ENCODE measurements at regions not wholly inside any gene's neighbourhood (a gene's known extent, or its start where the extent isn't known, plus 50 kb on each side); places are given as distances from the start of the nearest gene placed in this dataset.

DNA sequence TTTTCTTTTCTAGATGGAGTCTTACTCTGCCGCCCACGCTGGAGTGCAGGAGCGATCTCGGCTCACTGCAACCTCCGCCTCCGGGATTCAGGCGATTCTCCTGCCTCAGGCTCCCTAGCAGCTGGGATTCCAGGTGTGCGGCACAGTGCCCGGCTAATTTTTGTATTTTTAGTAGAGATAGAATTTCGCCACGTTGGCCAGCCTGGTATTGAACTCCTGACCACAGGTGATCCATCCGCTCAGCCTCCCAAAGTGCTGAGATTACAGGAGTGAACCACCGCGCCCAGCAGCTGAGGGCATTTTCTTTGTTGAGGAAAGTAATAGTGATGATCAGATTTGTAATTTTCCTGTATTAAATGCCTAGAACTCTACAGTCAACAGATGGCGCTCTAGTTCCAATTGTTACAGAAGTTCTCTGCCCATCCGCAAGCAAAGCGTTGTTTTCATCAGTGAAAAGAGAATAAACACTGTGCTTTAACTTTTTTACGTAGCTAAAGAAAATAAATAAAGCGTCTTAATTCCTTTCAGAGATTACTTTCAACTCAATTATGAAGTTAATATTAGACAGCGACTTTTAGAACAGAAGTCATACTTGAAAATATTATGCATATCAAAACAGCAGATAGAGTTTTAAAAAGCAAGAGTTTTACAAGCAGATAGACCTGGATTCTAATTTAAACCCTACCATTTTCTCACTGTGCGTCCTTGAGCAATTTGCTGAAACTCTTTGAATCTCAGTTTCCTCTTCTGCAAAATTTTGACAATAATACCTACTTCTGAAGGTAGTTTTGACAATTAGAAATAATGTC is 335.1 kb downstream of the DUSP6 start:
- H3K4me3 ChIP-seq, result peak overlapping the region; percentile 17; the same call in 1 of the 2 replicates
- TF ChIP-seq EZH2 (IDR thresholded peaks at IDR 0.05; ENCODE audit: low read depth), result no peak
- TF ChIP-seq, protein P1, sequence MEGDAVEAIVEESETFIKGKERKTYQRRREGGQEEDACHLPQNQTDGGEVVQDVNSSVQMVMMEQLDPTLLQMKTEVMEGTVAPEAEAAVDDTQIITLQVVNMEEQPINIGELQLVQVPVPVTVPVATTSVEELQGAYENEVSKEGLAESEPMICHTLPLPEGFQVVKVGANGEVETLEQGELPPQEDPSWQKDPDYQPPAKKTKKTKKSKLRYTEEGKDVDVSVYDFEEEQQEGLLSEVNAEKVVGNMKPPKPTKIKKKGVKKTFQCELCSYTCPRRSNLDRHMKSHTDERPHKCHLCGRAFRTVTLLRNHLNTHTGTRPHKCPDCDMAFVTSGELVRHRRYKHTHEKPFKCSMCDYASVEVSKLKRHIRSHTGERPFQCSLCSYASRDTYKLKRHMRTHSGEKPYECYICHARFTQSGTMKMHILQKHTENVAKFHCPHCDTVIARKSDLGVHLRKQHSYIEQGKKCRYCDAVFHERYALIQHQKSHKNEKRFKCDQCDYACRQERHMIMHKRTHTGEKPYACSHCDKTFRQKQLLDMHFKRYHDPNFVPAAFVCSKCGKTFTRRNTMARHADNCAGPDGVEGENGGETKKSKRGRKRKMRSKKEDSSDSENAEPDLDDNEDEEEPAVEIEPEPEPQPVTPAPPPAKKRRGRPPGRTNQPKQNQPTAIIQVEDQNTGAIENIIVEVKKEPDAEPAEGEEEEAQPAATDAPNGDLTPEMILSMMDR (conservative IDR thresholded peaks at IDR 0.05), result peak; percentile 85
- H3K4me1 ChIP-seq (replicated peaks; ENCODE audit: insufficient read depth), result peaks cover 10% of the 10 kb centered on the region; the same call in 1 of the 2 replicates
- intact Hi-C loops (cut with micrococcal nuclease; ENCODE audit: unreplicated experiment), result loop anchor here (1.0 to 5.0 kb wide), 4 partner anchors 863 to 1920 kb away; partner anchors contain the start of genes CEP290 and TMTC3
- no peak overlapping the region for H3K27ac ChIP-seq
- ChIA-PET POLR2A (ENCODE audit: unreplicated experiment) (no interaction called here), CTCF (interaction anchor here (0.6 to 0.7 kb wide), 3 partner anchors 359 to 445 kb away, joined by 3 to 4 read pairs (median 3); no protein-coding TSS in a partner anchor)
- H3K9me3 ChIP-seq (ENCODE audit: insufficient read depth, low read depth), result no peaks in the 10 kb centered on the region
- no peaks in the 10 kb centered on the region for H3K27me3 ChIP-seq (ENCODE audit: insufficient read depth, low read depth)
- no peaks in the 10 kb centered on the region for H3K9me2 ChIP-seq (ENCODE audit: insufficient read depth)
- no peaks in the 10 kb centered on the region for H4K20me1 ChIP-seq (ENCODE audit: insufficient read depth)
- peak; percentile 31 to 37 for DNase-seq
- peak overlapping the region; percentile 55 for H2AFZ ChIP-seq
- no peaks in the 10 kb centered on the region for H3K79me2 ChIP-seq (ENCODE audit: low read depth)
- H3K36me3 ChIP-seq (ENCODE audit: low read depth), result no peaks in the 10 kb centered on the region
- peak overlapping the region; percentile 68 for H3K4me2 ChIP-seq
- no TSS peak for BruUV-seq (replicated peaks)
- H3F3A ChIP-seq (ENCODE audit: insufficient read depth, low read depth), result no peaks in the 10 kb centered on the region

DNA sequence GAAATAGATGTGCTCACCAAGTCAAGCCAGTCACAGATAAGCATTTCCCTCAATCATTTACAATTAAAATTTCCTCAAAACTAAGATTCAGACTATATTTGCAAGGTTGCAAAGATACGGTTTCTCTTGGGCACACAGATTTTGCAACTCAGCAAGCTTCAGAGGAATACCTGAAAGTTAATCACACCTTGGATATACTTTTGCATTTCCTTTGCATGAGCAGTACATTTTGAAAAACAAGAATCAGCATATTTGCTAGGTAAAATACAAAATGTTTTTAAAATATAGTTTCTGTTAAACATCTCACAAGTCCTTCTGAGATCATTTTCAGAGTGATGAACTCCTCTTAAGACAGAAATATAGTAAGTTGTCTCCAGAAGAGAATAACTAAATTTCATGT is 336.9 kb downstream of the DUSP6 start:
- H3K27ac ChIP-seq, result no peak overlapping the region
- H3F3A ChIP-seq (ENCODE audit: insufficient read depth, low read depth), result no peaks in the 10 kb centered on the region
- H4K20me1 ChIP-seq (ENCODE audit: insufficient read depth), result no peaks in the 10 kb centered on the region
- ChIA-PET POLR2A (ENCODE audit: unreplicated experiment) (no interaction called here), CTCF (no interaction called here)
- no peak overlapping the region for H3K4me3 ChIP-seq
- intact Hi-C loops (cut with micrococcal nuclease; ENCODE audit: unreplicated experiment), result loop anchor here (5.0 kb wide), 2 partner anchors 873 to 1922 kb away; partner anchors contain the start of genes CEP290 and TMTC3
- no peaks in the 10 kb centered on the region for H3K36me3 ChIP-seq (ENCODE audit: low read depth)
- peaks cover 10% of the 10 kb centered on the region; the same call in 1 of the 2 replicates for H3K4me1 ChIP-seq (replicated peaks; ENCODE audit: insufficient read depth)
- H2AFZ ChIP-seq, result no peak overlapping the region
- BruUV-seq (replicated peaks), result no TSS peak
- H3K9me3 ChIP-seq (ENCODE audit: insufficient read depth, low read depth), result no peaks in the 10 kb centered on the region
- H3K79me2 ChIP-seq (ENCODE audit: low read depth), result no peaks in the 10 kb centered on the region
- DNase-seq, result no peak
- H3K27me3 ChIP-seq (ENCODE audit: insufficient read depth, low read depth), result no peaks in the 10 kb centered on the region
- TF ChIP-seq, protein P1 (conservative IDR thresholded peaks at IDR 0.05), result no peak
- TF ChIP-seq EZH2 (IDR thresholded peaks at IDR 0.05; ENCODE audit: low read depth), result no peak
- H3K4me2 ChIP-seq, result no peak overlapping the region
- H3K9me2 ChIP-seq (ENCODE audit: insufficient read depth), result no peaks in the 10 kb centered on the region

DNA sequence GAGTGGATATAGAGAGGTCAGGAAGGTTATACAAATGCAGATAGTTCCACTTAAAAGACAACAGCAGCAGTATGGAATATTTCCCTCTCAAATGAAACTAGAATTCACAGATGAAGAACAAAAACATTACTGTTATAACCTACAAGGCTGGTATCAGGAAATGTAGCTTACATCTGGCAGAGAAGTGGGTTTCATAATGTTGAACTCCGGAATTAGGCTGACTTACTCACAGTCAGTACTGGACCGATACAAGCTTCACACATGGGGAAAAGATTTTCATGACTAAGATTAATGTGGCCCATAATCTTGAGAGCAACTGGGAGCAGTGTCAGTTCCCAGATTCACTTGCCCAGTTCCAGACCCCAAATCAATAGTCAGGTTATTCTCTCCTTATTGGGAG is 353.9 kb downstream of the DUSP6 start:
- H3K9me3 ChIP-seq (ENCODE audit: insufficient read depth, low read depth), result no peaks in the 10 kb centered on the region
- CTCF ChIA-PET, result no interaction called here
- H2AFZ ChIP-seq, result no peak overlapping the region
- H3K27ac ChIP-seq, result no peak overlapping the region
- H3K79me2 ChIP-seq (ENCODE audit: low read depth), result no peaks in the 10 kb centered on the region
- no peaks in the 10 kb centered on the region for H3F3A ChIP-seq (ENCODE audit: insufficient read depth, low read depth)
- no peaks in the 10 kb centered on the region for H4K20me1 ChIP-seq (ENCODE audit: insufficient read depth)
- 0 out of 2 replicates have a peak, but pooled peaks cover 3% of the 10 kb centered on the region for H3K9me2 ChIP-seq (ENCODE audit: insufficient read depth)
- no peak overlapping the region for H3K4me3 ChIP-seq
- no peak overlapping the region for H3K4me2 ChIP-seq
- no peak for TF ChIP-seq EZH2 (IDR thresholded peaks at IDR 0.05; ENCODE audit: low read depth)
- TF ChIP-seq, protein P1 (conservative IDR thresholded peaks at IDR 0.05), result no peak
- no peaks in the 10 kb centered on the region for H3K4me1 ChIP-seq (replicated peaks; ENCODE audit: insufficient read depth)
- no peaks in the 10 kb centered on the region for H3K27me3 ChIP-seq (ENCODE audit: insufficient read depth, low read depth)
- POLR2A ChIA-PET (ENCODE audit: unreplicated experiment), result interaction anchor here (0.5 kb wide), 1 partner anchor 8 kb away, joined by 4 read pairs; no protein-coding TSS in a partner anchor
- no peak for DNase-seq
- H3K36me3 ChIP-seq (ENCODE audit: low read depth), result no peaks in the 10 kb centered on the region
- no TSS peak for BruUV-seq (replicated peaks)
- intact Hi-C loops (cut with micrococcal nuclease; ENCODE audit: unreplicated experiment), result loop anchor here (5.0 to 10.0 kb wide), 6 partner anchors 74 to 846 kb away; no protein-coding TSS in a partner anchor
